ENCODE measurements at regions not wholly inside any gene's neighbourhood (a gene's known extent, or its start where the extent isn't known, plus 50 kb on each side); places are given as distances from the start of the nearest gene placed in this dataset.

- Histone ChIP-seq H3K4me2 (ENCODE audit: low read length) (no peak overlapping the region), H3K27ac (no peak overlapping the region), H3K4me3 (ENCODE audit: low read depth, low read length) (no peak overlapping the region), H3K79me2 (peaks cover 4% of the 10 kb centered on the region), H3K9ac (no peak overlapping the region), H3K36me3 (ENCODE audit: control insufficient read depth, insufficient read depth, low read length) (no peaks in the 10 kb centered on the region), H3K27me3 (ENCODE audit: control insufficient read depth, insufficient read depth, low read length) (no peaks in the 10 kb centered on the region), H3K9me3 (ENCODE audit: control insufficient read depth, low read length) (no peaks in the 10 kb centered on the region), H2AFZ (no peak overlapping the region), H3K4me1 (peaks cover 2% of the 10 kb centered on the region)
- TF ChIP-seq, protein P1, sequence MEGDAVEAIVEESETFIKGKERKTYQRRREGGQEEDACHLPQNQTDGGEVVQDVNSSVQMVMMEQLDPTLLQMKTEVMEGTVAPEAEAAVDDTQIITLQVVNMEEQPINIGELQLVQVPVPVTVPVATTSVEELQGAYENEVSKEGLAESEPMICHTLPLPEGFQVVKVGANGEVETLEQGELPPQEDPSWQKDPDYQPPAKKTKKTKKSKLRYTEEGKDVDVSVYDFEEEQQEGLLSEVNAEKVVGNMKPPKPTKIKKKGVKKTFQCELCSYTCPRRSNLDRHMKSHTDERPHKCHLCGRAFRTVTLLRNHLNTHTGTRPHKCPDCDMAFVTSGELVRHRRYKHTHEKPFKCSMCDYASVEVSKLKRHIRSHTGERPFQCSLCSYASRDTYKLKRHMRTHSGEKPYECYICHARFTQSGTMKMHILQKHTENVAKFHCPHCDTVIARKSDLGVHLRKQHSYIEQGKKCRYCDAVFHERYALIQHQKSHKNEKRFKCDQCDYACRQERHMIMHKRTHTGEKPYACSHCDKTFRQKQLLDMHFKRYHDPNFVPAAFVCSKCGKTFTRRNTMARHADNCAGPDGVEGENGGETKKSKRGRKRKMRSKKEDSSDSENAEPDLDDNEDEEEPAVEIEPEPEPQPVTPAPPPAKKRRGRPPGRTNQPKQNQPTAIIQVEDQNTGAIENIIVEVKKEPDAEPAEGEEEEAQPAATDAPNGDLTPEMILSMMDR (IDR thresholded peaks at IDR 0.05) = no peak
These were observed 101.7 kb upstream of the CCDC54 start for GRCh38 chr3:107275511-107275910.

- no peaks in the 10 kb centered on the region for H3K27me3 ChIP-seq (ENCODE audit: control insufficient read depth, insufficient read depth, low read length)
- no peak overlapping the region for H3K9ac ChIP-seq
- no peaks in the 10 kb centered on the region for H3K36me3 ChIP-seq (ENCODE audit: control insufficient read depth, insufficient read depth, low read length)
- peaks cover 2% of the 10 kb centered on the region for H3K79me2 ChIP-seq
- TF ChIP-seq, protein P1 (IDR thresholded peaks at IDR 0.05) = no peak
- H2AFZ ChIP-seq = no peak overlapping the region
- H3K4me1 ChIP-seq = peaks cover 3% of the 10 kb centered on the region
- H3K9me3 ChIP-seq (ENCODE audit: control insufficient read depth, low read length) = no peaks in the 10 kb centered on the region
- H3K4me3 ChIP-seq (ENCODE audit: low read depth, low read length) = no peak overlapping the region
- no peak overlapping the region for H3K27ac ChIP-seq
- H3K4me2 ChIP-seq (ENCODE audit: low read length) = no peak overlapping the region
These were observed 93.3 kb upstream of the CCDC54 start for GRCh38 chr3:107283948-107284347.

DNA sequence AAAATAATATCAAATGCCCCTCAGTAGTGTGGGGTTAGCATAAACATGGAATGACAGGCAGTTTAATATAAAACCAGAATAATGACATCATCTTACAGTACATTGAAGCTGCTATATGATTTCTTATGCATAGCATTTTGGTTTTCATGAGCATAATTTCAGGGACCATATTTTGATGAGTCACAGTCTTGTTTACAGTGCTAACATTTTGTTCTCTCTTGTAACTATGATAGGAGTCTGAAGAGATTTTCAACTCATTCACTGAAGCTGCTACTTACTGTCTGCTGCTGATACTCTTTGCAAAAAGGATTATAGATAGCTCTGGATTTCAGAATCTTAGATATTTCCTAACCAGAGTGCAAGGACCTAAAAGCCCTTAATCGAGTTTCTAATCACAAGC, 92.6 kb upstream of the CCDC54 start:
- H2AFZ ChIP-seq = no peak overlapping the region
- H3K4me3 ChIP-seq (ENCODE audit: low read depth, low read length) = no peak overlapping the region
- no peaks in the 10 kb centered on the region for H3K36me3 ChIP-seq (ENCODE audit: control insufficient read depth, insufficient read depth, low read length)
- H3K79me2 ChIP-seq = peaks cover 2% of the 10 kb centered on the region
- no peaks in the 10 kb centered on the region for H3K9me3 ChIP-seq (ENCODE audit: control insufficient read depth, low read length)
- no peak overlapping the region for H3K4me2 ChIP-seq (ENCODE audit: low read length)
- TF ChIP-seq, protein P1 (IDR thresholded peaks at IDR 0.05) = no peak
- no peak overlapping the region for H3K27ac ChIP-seq
- H3K9ac ChIP-seq = no peak overlapping the region
- H3K27me3 ChIP-seq (ENCODE audit: control insufficient read depth, insufficient read depth, low read length) = no peaks in the 10 kb centered on the region
- peaks cover 5% of the 10 kb centered on the region for H3K4me1 ChIP-seq

DNA sequence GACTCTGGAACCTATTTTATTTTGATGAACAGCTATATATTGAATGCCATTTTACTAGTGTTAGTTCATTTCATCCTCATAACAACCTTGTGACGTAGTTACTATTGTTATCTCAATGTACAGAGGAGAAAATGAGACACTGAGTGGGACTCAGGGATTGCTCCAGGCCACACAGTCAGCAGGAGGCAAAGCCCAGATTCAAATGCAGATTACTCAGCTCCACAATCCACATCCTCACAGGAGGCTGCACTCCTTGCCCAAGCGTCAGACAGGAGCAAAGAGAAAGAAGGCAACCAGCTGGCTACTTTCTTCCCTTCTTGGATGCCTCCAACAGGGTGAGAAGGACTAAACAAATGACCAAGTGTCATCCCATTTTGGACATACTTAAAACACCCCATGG, 92.0 kb upstream of the CCDC54 start:
- H3K27ac ChIP-seq = no peak overlapping the region
- no peak overlapping the region for H2AFZ ChIP-seq
- H3K36me3 ChIP-seq (ENCODE audit: control insufficient read depth, insufficient read depth, low read length) = no peaks in the 10 kb centered on the region
- no peaks in the 10 kb centered on the region for H3K27me3 ChIP-seq (ENCODE audit: control insufficient read depth, insufficient read depth, low read length)
- TF ChIP-seq, protein P1 (IDR thresholded peaks at IDR 0.05) = no peak
- peaks cover 2% of the 10 kb centered on the region for H3K79me2 ChIP-seq
- no peak overlapping the region for H3K4me3 ChIP-seq (ENCODE audit: low read depth, low read length)
- no peak overlapping the region for H3K4me2 ChIP-seq (ENCODE audit: low read length)
- H3K9me3 ChIP-seq (ENCODE audit: control insufficient read depth, low read length) = no peaks in the 10 kb centered on the region
- no peak overlapping the region for H3K9ac ChIP-seq
- peaks cover 5% of the 10 kb centered on the region for H3K4me1 ChIP-seq

- Histone ChIP-seq H3K4me1 (peaks cover 2% of the 10 kb centered on the region), H3K27me3 (ENCODE audit: control insufficient read depth, insufficient read depth, low read length) (no peaks in the 10 kb centered on the region), H3K36me3 (ENCODE audit: control insufficient read depth, insufficient read depth, low read length) (peaks cover 3% of the 10 kb centered on the region), H2AFZ (no peak overlapping the region), H3K27ac (no peak overlapping the region), H3K4me2 (ENCODE audit: low read length) (no peak overlapping the region), H3K9ac (no peak overlapping the region), H3K4me3 (ENCODE audit: low read depth, low read length) (no peak overlapping the region), H3K9me3 (ENCODE audit: control insufficient read depth, low read length) (no peaks in the 10 kb centered on the region), H3K79me2 (no peaks in the 10 kb centered on the region)
- TF ChIP-seq, protein P1 (IDR thresholded peaks at IDR 0.05) = no peak
These were observed 87.9 kb upstream of the CCDC54 start for GRCh38 chr3:107289354-107289753.

Data from parathyroid adenoma (tissue), 2 donors.